ENCODE measurements at regions not wholly inside any gene's neighbourhood (a gene's known extent, or its start where the extent isn't known, plus 50 kb on each side); places are given as distances from the start of the nearest gene placed in this dataset.

- TF ChIP-seq MYB (IDR thresholded peaks at IDR 0.05; ENCODE audit: borderline replicate concordance, low read depth, low read length) = no peak
- no peak for TF ChIP-seq JUNB (IDR thresholded peaks at IDR 0.05)
- no peak for TF ChIP-seq REST (IDR thresholded peaks at IDR 0.05; ENCODE audit: low read depth, low read length)
- no peak for TF ChIP-seq CEBPB (IDR thresholded peaks at IDR 0.05; ENCODE audit: borderline replicate concordance in 1 of 2, low read depth in 2 of 2, low read length in 2 of 2)
- no peak for TF ChIP-seq E2F8 (IDR thresholded peaks at IDR 0.05; ENCODE audit: low read depth, partially characterized antibody)
- TF ChIP-seq NKRF (conservative IDR thresholded peaks at IDR 0.05) = no peak
- TF ChIP-seq MTA3 (IDR thresholded peaks at IDR 0.05; ENCODE audit: borderline replicate concordance, low read length) = no peak
- TF ChIP-seq IKZF2 (IDR thresholded peaks at IDR 0.05) = no peak
These were observed 161.4 kb upstream of the FBXL7 start (continued) for GRCh38 chr5:15338546-15338945.
